Neural crest cell (in vitro differentiated cells): ENCODE measurements at regions not wholly inside any gene's neighbourhood (a gene's known extent, or its start where the extent isn't known, plus 50 kb on each side); places are given as distances from the start of the nearest gene placed in this dataset.

Experiments
- DNase-seq: peaks from one replicate; pipeline ENCODE4 v3.0.0; 2021; ENCODE audit warnings: low read depth, mixed read lengths, low spot score
- H3K27ac Mint-ChIP-seq: one replicate; pipeline ENCODE4 v1.8.0; 2021; ENCODE audit warnings: mild to moderate bottlenecking, mixed read lengths; ENCODE audit not compliant: unreplicated experiment
- H3K27me3 Mint-ChIP-seq: 2 replicates; pipeline ENCODE4 v1.8.0; 2021; ENCODE audit warnings: low read depth, mild to moderate bottlenecking, mixed read lengths
- H3K36me3 Mint-ChIP-seq: 2 replicates; pipeline ENCODE4 v1.8.0; 2021; ENCODE audit warnings: low read depth, mild to moderate bottlenecking, mixed read lengths
- H3K4me1 Mint-ChIP-seq: 2 replicates; pipeline ENCODE4 v1.8.0; 2021; ENCODE audit warnings: mixed read lengths
- H3K4me3 Mint-ChIP-seq: one replicate; pipeline ENCODE4 v1.8.0; 2021; ENCODE audit warnings: mild to moderate bottlenecking, mixed read lengths
- H3K9me3 Mint-ChIP-seq: 2 replicates; pipeline ENCODE4 v1.8.0; 2021; ENCODE audit warnings: mixed read lengths
- CTCF ChIP-seq: fragments of 200-600 bp; sonication (generic); conservative IDR thresholded peaks from 2 replicates; pipeline ENCODE4 v1.5.0; 2021; ENCODE audit warnings: antibody characterized with exemption, mild to moderate bottlenecking

- no peak for DNase-seq
- no peak overlapping the region for H3K27ac Mint-ChIP-seq
- H3K27me3 Mint-ChIP-seq, result no peaks in the 10 kb centered on the region
- H3K36me3 Mint-ChIP-seq, result no peaks in the 10 kb centered on the region
- TF ChIP-seq CTCF, result no peak
- peaks cover 4% of the 10 kb centered on the region for H3K4me1 Mint-ChIP-seq
- H3K4me3 Mint-ChIP-seq, result no peak overlapping the region
- no peaks in the 10 kb centered on the region for H3K9me3 Mint-ChIP-seq
These were observed 102.5 kb upstream of the PIEZO2 start for GRCh38 chr18:11251891-11252270.

GRCh38 chr18:11251229-11251890 lies 102.0 kb upstream of the PIEZO2 start:
- H3K4me1 Mint-ChIP-seq, result peaks cover 4% of the 10 kb centered on the region
- H3K36me3 Mint-ChIP-seq, result no peaks in the 10 kb centered on the region
- no peak overlapping the region for H3K4me3 Mint-ChIP-seq
- H3K27ac Mint-ChIP-seq, result no peak overlapping the region
- no peak for TF ChIP-seq CTCF
- H3K27me3 Mint-ChIP-seq, result no peaks in the 10 kb centered on the region
- H3K9me3 Mint-ChIP-seq, result no peaks in the 10 kb centered on the region
- no peak for DNase-seq

GRCh38 chr18:11249391-11249790 lies 100.0 kb upstream of the PIEZO2 start:
- Mint-ChIP-seq H3K4me3 (no peak overlapping the region), H3K27ac (no peak overlapping the region), H3K9me3 (no peaks in the 10 kb centered on the region), H3K36me3 (no peaks in the 10 kb centered on the region), H3K27me3 (no peaks in the 10 kb centered on the region), H3K4me1 (no peaks in the 10 kb centered on the region)
- no peak for DNase-seq
- no peak for TF ChIP-seq CTCF

- Mint-ChIP-seq H3K4me1 (no peaks in the 10 kb centered on the region), H3K27me3 (no peaks in the 10 kb centered on the region), H3K36me3 (no peaks in the 10 kb centered on the region)
These were observed 98.1 kb upstream of the PIEZO2 start for GRCh38 chr18:11247381-11247970.

GRCh38 chr18:11246495-11247300 lies 97.3 kb upstream of the PIEZO2 start:
- Mint-ChIP-seq H3K36me3 (no peaks in the 10 kb centered on the region), H3K4me3 (no peak overlapping the region), H3K27ac (no peak overlapping the region), H3K4me1 (no peaks in the 10 kb centered on the region), H3K27me3 (no peaks in the 10 kb centered on the region), H3K9me3 (peaks cover 3% of the 10 kb centered on the region)
- DNase-seq, result no peak
- no peak for TF ChIP-seq CTCF

More at GRCh38 chr18:11247381-11247970, 98.1 kb upstream of the PIEZO2 start:
- no peak overlapping the region for H3K4me3 Mint-ChIP-seq
- peaks cover 3% of the 10 kb centered on the region for H3K9me3 Mint-ChIP-seq
- no peak for TF ChIP-seq CTCF
- DNase-seq, result no peak
- no peak overlapping the region for H3K27ac Mint-ChIP-seq
